B cell (primary cell): ENCODE measurements at regions not wholly inside any gene's neighbourhood (a gene's known extent, or its start where the extent isn't known, plus 50 kb on each side); places are given as distances from the start of the nearest gene placed in this dataset.

Source experiments
- EZH2 ChIP-seq: IDR thresholded peaks from 2 replicates; pipeline ENCODE4 v1.6.1; 2012; ENCODE audit warnings: borderline replicate concordance, low read depth, mild to moderate bottlenecking, moderate library complexity, low read length; ENCODE audit not compliant: insufficient read depth, poor library complexity, severe bottlenecking
- TF ChIP-seq, protein P1 (sequence below): fragments of 200-600 bp; IDR thresholded peaks from one replicate; pipeline ENCODE4 v1.8.0; 2022; ENCODE audit warnings: antibody characterized with exemption, mild to moderate bottlenecking

DNA sequence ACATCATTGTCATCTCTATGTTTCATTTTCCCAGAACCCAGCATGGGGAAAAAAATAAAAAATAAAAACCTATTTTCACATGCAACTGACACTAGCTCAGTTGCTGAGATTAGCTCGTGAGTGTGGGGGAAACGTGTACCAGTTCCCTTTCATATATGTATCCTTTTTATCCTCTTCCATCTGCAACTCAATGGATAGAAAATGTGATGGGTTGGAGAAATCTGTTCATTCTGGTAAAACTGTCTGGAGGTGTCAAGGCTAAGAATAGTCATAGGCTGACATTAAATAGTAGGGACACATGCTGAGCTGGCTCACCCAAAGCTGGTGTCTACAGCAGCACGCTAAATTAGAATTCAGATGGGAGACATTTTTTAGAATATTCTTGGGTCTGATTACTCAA, 519.3 kb downstream of the ELAVL2 start:
- TF ChIP-seq, protein P1, sequence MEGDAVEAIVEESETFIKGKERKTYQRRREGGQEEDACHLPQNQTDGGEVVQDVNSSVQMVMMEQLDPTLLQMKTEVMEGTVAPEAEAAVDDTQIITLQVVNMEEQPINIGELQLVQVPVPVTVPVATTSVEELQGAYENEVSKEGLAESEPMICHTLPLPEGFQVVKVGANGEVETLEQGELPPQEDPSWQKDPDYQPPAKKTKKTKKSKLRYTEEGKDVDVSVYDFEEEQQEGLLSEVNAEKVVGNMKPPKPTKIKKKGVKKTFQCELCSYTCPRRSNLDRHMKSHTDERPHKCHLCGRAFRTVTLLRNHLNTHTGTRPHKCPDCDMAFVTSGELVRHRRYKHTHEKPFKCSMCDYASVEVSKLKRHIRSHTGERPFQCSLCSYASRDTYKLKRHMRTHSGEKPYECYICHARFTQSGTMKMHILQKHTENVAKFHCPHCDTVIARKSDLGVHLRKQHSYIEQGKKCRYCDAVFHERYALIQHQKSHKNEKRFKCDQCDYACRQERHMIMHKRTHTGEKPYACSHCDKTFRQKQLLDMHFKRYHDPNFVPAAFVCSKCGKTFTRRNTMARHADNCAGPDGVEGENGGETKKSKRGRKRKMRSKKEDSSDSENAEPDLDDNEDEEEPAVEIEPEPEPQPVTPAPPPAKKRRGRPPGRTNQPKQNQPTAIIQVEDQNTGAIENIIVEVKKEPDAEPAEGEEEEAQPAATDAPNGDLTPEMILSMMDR = no peak
- no peak for TF ChIP-seq EZH2
